CD4-positive, CD25-positive, alpha-beta regulatory T cell (primary cell): ENCODE measurements at regions not wholly inside any gene's neighbourhood (a gene's known extent, or its start where the extent isn't known, plus 50 kb on each side); places are given as distances from the start of the nearest gene placed in this dataset.

ENCODE experiments used
- ATAC-seq, 2 donors: fragments of 150-1000 bp; cut with Tn5 transposase; one replicate each; pipeline ENCODE4 v1.10.0; 2021; ENCODE audit warnings: low read depth in 2 of 2, moderate number of reproducible peaks in 2 of 2, moderate library complexity in 1 of 2
- DNase-seq, 3 donors: peaks; one replicate each; pipeline versions ENCODE4 v3.0.0 to v3.0.0-alpha.2; 2012 to 2022; ENCODE audit warnings: mixed read lengths in 1 of 3
- H3K27ac ChIP-seq: one replicate; pipeline ENCODE4 v1.7.0; 2013; ENCODE audit warnings: mild to moderate bottlenecking, low read length; ENCODE audit not compliant: insufficient read depth, poor library complexity, severe bottlenecking
- H3K27me3 ChIP-seq: one replicate; pipeline ENCODE4 v1.7.0; 2013; ENCODE audit warnings: low read length; ENCODE audit not compliant: control insufficient read depth, insufficient read depth
- H3K36me3 ChIP-seq: one replicate; pipeline ENCODE4 v1.7.0; 2013; ENCODE audit warnings: mild to moderate bottlenecking, low read length, moderate library complexity; ENCODE audit not compliant: control insufficient read depth, insufficient read depth
- H3K4me1 ChIP-seq: 2 replicates; pipeline ENCODE4 v1.7.0; 2013; ENCODE audit warnings: mild to moderate bottlenecking, low read length; ENCODE audit not compliant: insufficient read depth, control insufficient read depth, poor library complexity, severe bottlenecking
- H3K4me3 ChIP-seq: one replicate; pipeline ENCODE4 v1.7.0; 2013; ENCODE audit warnings: low read depth, mild to moderate bottlenecking, low read length, moderate library complexity
- H3K9me3 ChIP-seq, 2 experiments: 1 replicate in 1 of 2; 2 replicates in 1 of 2; pipeline ENCODE4 v1.7.0; 2013; ENCODE audit warnings: low read length in 2 of 2, mild to moderate bottlenecking in 1 of 2, moderate library complexity in 1 of 2; ENCODE audit not compliant: control insufficient read depth in 2 of 2
- H3K27ac Mint-ChIP-seq, 3 donors: one replicate each; pipeline ENCODE4 v1.8.0; 2020 to 2022; ENCODE audit warnings: mild to moderate bottlenecking in 3 of 3, mixed read lengths in 3 of 3, moderate library complexity in 2 of 3
- H3K27me3 Mint-ChIP-seq: one replicate; pipeline ENCODE4 v1.8.0; 2022; ENCODE audit warnings: mild to moderate bottlenecking, mixed read lengths
- H3K36me3 Mint-ChIP-seq: one replicate; pipeline ENCODE4 v1.8.0; 2020; ENCODE audit warnings: mixed read lengths
- H3K4me1 Mint-ChIP-seq, 4 donors: one replicate each; pipeline ENCODE4 v1.8.0; 2020 to 2022; ENCODE audit warnings: mixed read lengths in 4 of 4, mild to moderate bottlenecking in 1 of 4
- H3K4me3 Mint-ChIP-seq, 4 donors: one replicate each; pipeline ENCODE4 v1.8.0; 2020 to 2022; ENCODE audit warnings: mild to moderate bottlenecking in 4 of 4, mixed read lengths in 4 of 4, moderate library complexity in 3 of 4
- H3K9me3 Mint-ChIP-seq, 7 donors: one replicate each; pipeline ENCODE4 v1.8.0; 2020 to 2022; ENCODE audit warnings: mixed read lengths in 7 of 7, mild to moderate bottlenecking in 3 of 7, moderate library complexity in 2 of 7

DNA sequence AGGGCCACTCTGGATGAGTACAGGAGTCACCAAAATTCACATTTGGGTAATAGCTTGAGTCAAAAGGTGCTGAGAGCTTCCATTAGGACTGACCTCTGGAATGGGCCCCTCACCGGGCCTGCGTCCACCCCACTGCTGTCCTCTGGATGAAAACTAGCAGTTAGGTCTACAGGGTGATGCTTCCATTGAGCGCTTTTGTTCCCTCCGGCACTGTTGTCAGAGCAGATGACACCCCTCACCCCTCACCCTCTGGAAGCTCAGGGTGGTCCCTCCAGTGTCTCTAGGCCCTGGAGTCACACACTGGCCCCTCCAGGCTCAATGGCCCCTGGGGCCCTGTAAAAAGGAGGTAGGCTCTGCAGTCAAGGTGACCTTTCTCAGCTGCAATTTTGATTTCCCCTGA, 187.8 kb upstream of the GPR12 start:
- H3K4me1 ChIP-seq: no peaks in the 10 kb centered on the region
- no peak overlapping the region for H3K27ac Mint-ChIP-seq
- peaks cover 5% of the 10 kb centered on the region for H3K27me3 ChIP-seq
- DNase-seq (no peak), ATAC-seq (no peak)
- no peak overlapping the region for H3K27ac ChIP-seq
- H3K36me3 Mint-ChIP-seq: no peaks in the 10 kb centered on the region
- H3K27me3 Mint-ChIP-seq: peaks cover 13% of the 10 kb centered on the region
- no peak overlapping the region for H3K4me3 Mint-ChIP-seq
- H3K4me1 Mint-ChIP-seq: no peaks in the 10 kb centered on the region
- H3K9me3 ChIP-seq: no peaks in the 10 kb centered on the region
- H3K9me3 Mint-ChIP-seq: no peaks in the 10 kb centered on the region
- H3K4me3 ChIP-seq: no peak overlapping the region
- no peaks in the 10 kb centered on the region for H3K36me3 ChIP-seq

DNA sequence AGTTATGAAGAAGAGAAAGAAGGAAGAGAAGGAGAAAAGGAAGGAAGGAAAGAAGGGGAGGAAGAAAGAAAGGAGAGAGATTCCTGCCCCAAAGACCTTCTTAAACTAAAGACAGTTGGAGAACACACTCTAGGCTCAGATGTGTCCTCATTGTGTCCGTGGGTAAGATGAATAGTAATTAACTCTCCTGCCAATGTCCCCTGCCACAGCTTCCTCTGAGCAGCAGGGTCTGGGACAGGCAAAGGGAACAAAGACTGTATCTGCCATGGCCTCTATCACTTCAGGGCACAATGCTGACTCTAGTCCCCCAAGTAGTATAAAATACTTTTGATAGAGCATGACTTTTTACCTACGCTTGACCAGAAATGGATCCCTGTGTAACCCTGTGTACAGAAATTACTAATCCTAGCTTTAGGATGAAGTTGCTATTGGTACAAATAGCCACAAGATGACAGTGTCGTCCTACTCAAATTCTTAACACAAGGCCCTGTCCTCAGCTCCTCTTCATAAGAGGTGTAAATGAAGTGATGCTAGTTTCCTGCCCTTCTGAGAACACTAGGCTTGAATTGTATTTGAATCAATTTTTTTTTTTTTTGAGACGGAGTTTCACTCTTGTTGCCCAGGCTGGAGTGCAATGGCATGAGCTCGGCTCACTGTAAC, 186.2 kb upstream of the GPR12 start:
- Histone ChIP-seq H3K4me3 (no peak overlapping the region), H3K9me3 (no peaks in the 10 kb centered on the region), H3K27ac (no peak overlapping the region), H3K36me3 (no peaks in the 10 kb centered on the region), H3K4me1 (no peaks in the 10 kb centered on the region), H3K27me3 (peaks cover 9% of the 10 kb centered on the region)
- ATAC-seq (no peak), DNase-seq (peak in 1 of 3 donors; percentile 46)
- Mint-ChIP-seq H3K27me3 (peaks cover 10% of the 10 kb centered on the region), H3K27ac (no peak overlapping the region), H3K4me1 (no peaks in the 10 kb centered on the region), H3K4me3 (no peak overlapping the region), H3K36me3 (no peaks in the 10 kb centered on the region), H3K9me3 (no peaks in the 10 kb centered on the region)

DNA sequence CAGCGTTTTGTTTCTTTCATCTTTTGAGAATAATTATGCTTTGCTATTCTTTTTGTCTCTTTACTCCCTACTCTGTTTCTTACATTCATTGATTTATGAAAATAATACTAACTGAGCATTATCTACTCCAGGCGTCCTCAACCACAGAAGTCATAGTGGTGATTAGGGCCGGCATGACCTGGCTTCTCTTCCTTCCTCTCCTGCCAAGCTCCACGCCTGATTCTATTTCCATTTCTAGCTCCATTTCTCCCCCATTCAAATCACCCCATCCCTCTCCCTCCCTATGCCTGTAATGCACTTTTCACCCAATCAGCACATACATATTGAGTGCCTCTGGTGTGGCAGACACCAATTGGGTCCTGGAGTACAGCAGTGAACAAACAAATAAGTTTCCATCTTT, 183.2 kb upstream of the GPR12 start:
- Histone ChIP-seq H3K9me3 (no peaks in the 10 kb centered on the region), H3K36me3 (no peaks in the 10 kb centered on the region), H3K4me1 (no peaks in the 10 kb centered on the region), H3K4me3 (no peak overlapping the region), H3K27ac (no peak overlapping the region), H3K27me3 (peaks cover 11% of the 10 kb centered on the region)
- Mint-ChIP-seq H3K27ac (no peak overlapping the region), H3K36me3 (no peaks in the 10 kb centered on the region), H3K4me3 (no peak overlapping the region), H3K4me1 (no peaks in the 10 kb centered on the region), H3K9me3 (no peaks in the 10 kb centered on the region), H3K27me3 (peaks cover 11% of the 10 kb centered on the region)
- ATAC-seq (no peak), DNase-seq (no peak)

DNA sequence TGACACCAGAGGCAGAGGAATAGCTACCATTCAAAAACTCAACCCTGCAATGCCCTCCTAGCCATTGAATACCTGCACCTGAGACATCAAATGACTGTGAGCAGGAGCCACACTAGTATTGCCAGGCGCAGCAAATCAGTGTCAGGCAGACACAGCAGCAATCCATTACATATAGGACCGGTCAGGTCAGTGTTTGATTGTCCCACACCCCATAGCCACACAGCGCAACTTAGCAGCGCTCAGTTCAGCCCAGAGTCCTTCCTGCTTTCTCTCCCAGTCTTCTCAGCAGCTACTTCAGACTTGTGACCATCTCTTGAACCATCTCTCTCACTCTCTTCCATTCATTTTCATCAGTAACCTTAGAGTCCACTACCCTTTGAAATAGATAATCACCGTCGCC, 181.6 kb upstream of the GPR12 start:
- no peak overlapping the region for H3K4me3 ChIP-seq
- Mint-ChIP-seq H3K27me3 (peaks cover 11% of the 10 kb centered on the region), H3K4me1 (no peaks in the 10 kb centered on the region), H3K36me3 (no peaks in the 10 kb centered on the region), H3K27ac (no peak overlapping the region), H3K9me3 (peaks cover 0 to 3% (median 0%) of the 10 kb centered on the region in 7 donors), H3K4me3 (no peak overlapping the region)
- no peaks in the 10 kb centered on the region for H3K9me3 ChIP-seq
- no peak for DNase-seq
- no peak overlapping the region for H3K27ac ChIP-seq
- no peaks in the 10 kb centered on the region for H3K4me1 ChIP-seq
- no peaks in the 10 kb centered on the region for H3K36me3 ChIP-seq
- peaks cover 14% of the 10 kb centered on the region for H3K27me3 ChIP-seq
- ATAC-seq: no peak

DNA sequence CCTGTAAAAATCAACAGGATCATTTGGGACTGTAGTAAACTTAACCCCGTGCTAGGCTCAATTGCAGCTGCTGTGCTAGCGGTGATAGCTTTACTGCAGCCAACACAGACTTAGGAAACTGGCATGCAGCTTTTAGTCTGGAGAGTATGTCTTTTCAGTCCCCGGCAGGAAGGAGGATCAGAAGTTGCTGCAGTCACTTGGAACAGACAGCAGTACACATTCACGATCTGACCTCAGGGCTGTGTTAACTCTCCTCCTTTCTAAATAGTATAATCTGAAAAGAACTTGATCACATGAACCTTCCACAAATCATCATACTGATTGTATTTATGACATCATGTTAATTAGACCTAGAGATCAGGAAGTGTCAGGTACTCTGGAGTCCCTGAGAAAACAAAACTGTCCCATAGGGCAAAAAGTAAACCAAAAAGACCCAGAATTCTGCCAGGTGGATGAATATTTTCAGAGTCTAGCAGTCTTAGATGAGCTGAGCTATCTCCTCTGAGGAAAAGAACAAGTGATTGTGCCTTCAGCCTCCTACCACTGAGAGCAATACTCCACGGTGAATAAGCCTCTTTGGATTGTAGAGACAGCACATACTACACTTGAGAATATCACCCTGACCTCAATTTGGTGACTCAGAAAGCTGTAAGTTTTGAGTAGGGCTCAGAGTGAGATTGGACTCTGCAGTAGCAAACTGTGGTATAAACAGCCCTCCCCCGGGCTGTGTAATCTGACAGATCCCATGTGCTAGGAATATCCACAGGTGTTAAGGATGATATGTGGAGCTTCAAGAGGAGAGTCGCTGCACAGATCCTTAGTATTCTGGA, 181.0 kb upstream of the GPR12 start:
- Histone ChIP-seq H3K27ac (no peak overlapping the region), H3K4me3 (no peak overlapping the region), H3K27me3 (peaks cover 9% of the 10 kb centered on the region), H3K36me3 (no peaks in the 10 kb centered on the region), H3K4me1 (no peaks in the 10 kb centered on the region), H3K9me3 (no peaks in the 10 kb centered on the region)
- ATAC-seq: no peak
- Mint-ChIP-seq H3K4me3 (no peak overlapping the region), H3K27ac (no peak overlapping the region), H3K4me1 (no peaks in the 10 kb centered on the region), H3K9me3 (peaks cover 0 to 3% (median 0%) of the 10 kb centered on the region in 7 donors), H3K36me3 (no peaks in the 10 kb centered on the region), H3K27me3 (peaks cover 11% of the 10 kb centered on the region)
- no peak for DNase-seq

DNA sequence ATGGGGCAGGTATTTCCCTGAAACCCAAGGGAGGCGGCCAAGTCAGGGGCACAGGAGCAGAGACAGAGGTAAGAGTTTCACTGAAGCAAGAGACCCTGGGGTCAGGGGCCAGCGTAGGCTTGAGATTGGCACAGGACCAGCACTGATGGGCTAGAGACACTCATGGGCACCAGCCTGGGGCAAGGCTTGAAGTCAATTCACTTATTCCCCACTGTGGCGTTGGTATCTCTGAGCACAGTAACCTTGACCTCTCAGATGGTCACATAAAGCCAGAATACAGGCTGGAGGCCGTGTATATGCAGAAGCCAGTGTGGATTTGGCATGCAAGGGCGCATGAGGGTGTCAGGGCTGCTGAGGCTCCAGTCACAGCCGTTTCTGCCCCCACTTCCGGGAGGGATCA, 173.5 kb upstream of the GPR12 start:
- Mint-ChIP-seq H3K27ac (no peak overlapping the region), H3K4me3 (no peak overlapping the region), H3K27me3 (peaks cover 15% of the 10 kb centered on the region), H3K36me3 (no peaks in the 10 kb centered on the region), H3K4me1 (peaks cover 0 to 6% (median 4%) of the 10 kb centered on the region in 4 donors), H3K9me3 (peaks cover 0 to 3% (median 0%) of the 10 kb centered on the region in 7 donors)
- Histone ChIP-seq H3K9me3 (no peaks in the 10 kb centered on the region), H3K27ac (no peak overlapping the region), H3K4me3 (no peak overlapping the region), H3K4me1 (no peaks in the 10 kb centered on the region), H3K36me3 (no peaks in the 10 kb centered on the region), H3K27me3 (peaks cover 7% of the 10 kb centered on the region)
- ATAC-seq (no peak), DNase-seq (no peak)

DNA sequence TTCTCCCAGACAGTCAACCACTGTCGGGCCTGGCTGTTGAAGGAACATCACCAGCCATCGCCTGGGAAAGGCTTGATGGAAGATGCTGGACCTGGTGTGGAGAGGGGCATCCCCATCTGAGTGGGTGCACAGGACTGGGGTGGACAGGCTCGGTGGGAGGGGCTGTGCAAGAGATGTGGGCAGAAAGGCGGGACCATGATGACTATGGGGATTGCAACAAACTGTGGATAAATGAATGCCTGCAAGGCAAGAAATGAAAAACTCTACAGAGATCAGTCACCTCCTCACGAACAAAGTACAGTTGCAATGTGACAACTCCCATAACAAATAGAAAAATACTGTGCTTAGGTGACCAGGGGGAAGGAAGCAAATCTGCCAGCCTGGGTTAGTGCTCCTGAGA, 171.9 kb upstream of the GPR12 start:
- Histone ChIP-seq H3K27me3 (peaks cover 2% of the 10 kb centered on the region), H3K4me3 (no peak overlapping the region), H3K4me1 (no peaks in the 10 kb centered on the region), H3K9me3 (no peaks in the 10 kb centered on the region), H3K36me3 (no peaks in the 10 kb centered on the region), H3K27ac (no peak overlapping the region)
- H3K4me3 Mint-ChIP-seq: no peak overlapping the region
- H3K27me3 Mint-ChIP-seq: peaks cover 28% of the 10 kb centered on the region
- ATAC-seq (no peak), DNase-seq (no peak)
- peaks cover 0 to 6% (median 4%) of the 10 kb centered on the region in 4 donors for H3K4me1 Mint-ChIP-seq
- H3K36me3 Mint-ChIP-seq: no peaks in the 10 kb centered on the region
- no peak overlapping the region for H3K27ac Mint-ChIP-seq
- no peaks in the 10 kb centered on the region for H3K9me3 Mint-ChIP-seq
